ENCODE measurements at regions not wholly inside any gene's neighbourhood (a gene's known extent, or its start where the extent isn't known, plus 50 kb on each side); places are given as distances from the start of the nearest gene placed in this dataset.
"Not testable (repeated sequence)": the region's sequence is repeated elsewhere in the genome, so short reads cannot be mapped to it uniquely, and the experiment has no call there.

DNA sequence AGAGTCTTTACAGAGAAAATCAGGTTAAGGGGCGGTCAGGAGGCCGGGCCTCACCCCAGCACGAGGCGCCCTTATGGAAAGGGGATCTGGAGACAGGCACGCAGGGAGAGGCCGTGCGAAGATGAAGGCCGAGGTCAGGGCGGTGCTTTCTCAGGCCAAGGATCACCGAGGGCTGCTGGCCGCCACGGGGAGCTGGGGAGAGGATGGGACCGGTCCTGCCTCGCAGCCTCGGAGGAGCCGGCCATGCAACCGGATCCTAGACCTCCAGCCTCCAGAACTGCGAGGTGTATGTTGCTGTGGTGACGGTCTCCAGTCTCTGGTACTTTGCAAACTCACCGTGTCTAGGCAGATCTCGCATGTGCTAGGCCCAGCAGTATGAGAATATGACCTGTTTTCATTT lies 138.2 kb upstream of the NKX1-1 start:
- TF ChIP-seq CTCF (conservative IDR thresholded peaks at IDR 0.05; ENCODE audit: low read depth, low read length); EZH2 (IDR thresholded peaks at IDR 0.05; ENCODE audit: borderline replicate concordance, low read depth, low read length, poor library complexity, severe bottlenecking): not testable (repeated sequence)

Measured in A673 (cell line).